ENCODE measurements at regions not wholly inside any gene's neighbourhood (a gene's known extent, or its start where the extent isn't known, plus 50 kb on each side); places are given as distances from the start of the nearest gene placed in this dataset.
"Not testable (repeated sequence)": the region's sequence is repeated elsewhere in the genome, so short reads cannot be mapped to it uniquely, and the experiment has no call there.

GRCh38 chr2:176885661-176886060 is 326.9 kb upstream of the HNRNPA3 start:
- no peak for DNase-seq

GRCh38 chr2:176891105-176891504 is 321.5 kb upstream of the HNRNPA3 start:
- DNase-seq: no peak

GRCh38 chr2:176891857-176892256 is 320.7 kb upstream of the HNRNPA3 start:
- DNase-seq: no peak

- DNase-seq: no peak
Observed at GRCh38 chr2:176892676-176893226, 319.8 kb upstream of the HNRNPA3 start.

- DNase-seq: no peak
Observed at GRCh38 chr2:176895158-176895557, 317.4 kb upstream of the HNRNPA3 start.

GRCh38 chr2:176902454-176902853 is 310.1 kb upstream of the HNRNPA3 start:
- no peak for DNase-seq

GRCh38 chr2:176904053-176904452 is 308.5 kb upstream of the HNRNPA3 start:
- not testable (repeated sequence) for DNase-seq

- DNase-seq: no peak
Observed at GRCh38 chr2:176907341-176907740, 305.3 kb upstream of the HNRNPA3 start.

- no peak for DNase-seq
Observed at GRCh38 chr2:176910828-176911227, 301.8 kb upstream of the HNRNPA3 start.

GRCh38 chr2:176913955-176914354 is 298.6 kb upstream of the HNRNPA3 start:
- DNase-seq: no peak

GRCh38 chr2:176914371-176914770 is 298.2 kb upstream of the HNRNPA3 start:
- no peak for DNase-seq

- DNase-seq: not testable (repeated sequence)
Observed at GRCh38 chr2:176922545-176922944, 290.0 kb upstream of the HNRNPA3 start.

GRCh38 chr2:176923205-176923604 is 289.4 kb upstream of the HNRNPA3 start:
- no peak for DNase-seq

GRCh38 chr2:176924909-176925534 is 287.6 kb upstream of the HNRNPA3 start:
- no peak for DNase-seq

- DNase-seq: no peak
Observed at GRCh38 chr2:176926453-176926852, 286.1 kb upstream of the HNRNPA3 start.

- not testable (repeated sequence) for DNase-seq
Observed at GRCh38 chr2:176929387-176929786, 283.2 kb upstream of the HNRNPA3 start.

GRCh38 chr2:176931588-176932563 is 280.7 kb upstream of the HNRNPA3 start:
- no peak for DNase-seq

- DNase-seq: no peak
Observed at GRCh38 chr2:176934131-176934530, 278.5 kb upstream of the HNRNPA3 start.

- no peak for DNase-seq
Observed at GRCh38 chr2:176934869-176935415, 277.7 kb upstream of the HNRNPA3 start.

GRCh38 chr2:176935543-176936102 is 277.0 kb upstream of the HNRNPA3 start:
- DNase-seq: no peak

- DNase-seq: no peak
Observed at GRCh38 chr2:176936410-176936809, 276.2 kb upstream of the HNRNPA3 start.

- no peak for DNase-seq
Observed at GRCh38 chr2:176944998-176945397, 267.6 kb upstream of the HNRNPA3 start.

- no peak for DNase-seq
Observed at GRCh38 chr2:176947754-176948153, 264.8 kb upstream of the HNRNPA3 start.

All from NCI-H1048 (cell line).